ENCODE measurements at regions not wholly inside any gene's neighbourhood (a gene's known extent, or its start where the extent isn't known, plus 50 kb on each side); places are given as distances from the start of the nearest gene placed in this dataset.

- TF ChIP-seq CTCF (IDR thresholded peaks at IDR 0.05; ENCODE audit: poor library complexity) (no peak), EZH2 (IDR thresholded peaks at IDR 0.05; ENCODE audit: borderline replicate concordance) (no peak)
Observed at GRCh38 chr1:25041916-25042315, 111.8 kb upstream of the RUNX3 start.
